Stimulated activated CD4-positive, alpha-beta T cell treated with anti-CD3 and anti-CD28 coated beads, Interleukin-15, amount 100 ng/mL, for 24 hours (primary cell): ENCODE measurements at regions not wholly inside any gene's neighbourhood (a gene's known extent, or its start where the extent isn't known, plus 50 kb on each side); places are given as distances from the start of the nearest gene placed in this dataset.
"Not testable (repeated sequence)": the region's sequence is repeated elsewhere in the genome, so short reads cannot be mapped to it uniquely, and the experiment has no call there.

Experiments used
- DNase-seq: peaks from one replicate; pipeline ENCODE4 v3.0.0-alpha.2; 2020

DNA sequence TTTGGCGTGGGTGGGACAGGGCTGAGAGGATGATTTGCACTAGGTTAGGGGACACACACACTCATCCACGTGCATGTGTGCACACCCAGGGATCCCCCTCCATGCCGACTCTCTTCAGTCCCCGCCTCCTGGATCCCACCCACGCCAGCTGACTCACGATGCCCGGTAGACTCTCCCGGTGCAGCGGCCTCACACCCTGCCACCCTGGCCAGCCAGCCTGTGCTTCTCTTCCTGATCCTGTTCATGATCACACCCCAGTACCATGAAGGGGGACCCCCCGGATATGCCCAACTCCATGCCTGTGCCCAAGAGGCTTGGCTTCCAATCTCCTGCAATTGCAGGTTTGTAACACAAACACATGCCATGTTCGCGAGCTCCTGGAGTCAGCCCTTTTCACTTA lies 157.8 kb upstream of the HDAC4 start:
- DNase-seq = no peak

DNA sequence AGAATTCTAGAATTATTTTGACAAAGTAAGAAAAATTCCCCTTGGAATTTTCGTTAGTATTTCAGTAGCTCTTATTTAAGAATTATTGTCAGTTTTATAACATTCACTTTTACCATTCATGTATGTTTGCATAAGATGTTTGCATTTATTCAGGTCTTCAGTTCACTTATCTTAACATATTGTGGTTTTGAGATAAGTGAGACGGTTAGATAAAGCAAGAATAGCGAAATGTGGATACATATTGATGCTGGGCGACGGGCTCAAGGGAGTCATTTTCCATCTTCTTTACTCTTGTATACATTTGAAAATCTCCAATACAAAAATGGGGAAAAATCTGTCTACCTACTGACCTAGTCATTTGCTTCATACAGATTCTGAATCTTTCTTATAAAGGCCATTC lies 156.7 kb upstream of the HDAC4 start:
- no peak for DNase-seq

GRCh38 chr2:239555571-239555905 lies 154.7 kb upstream of the HDAC4 start:
- no peak for DNase-seq

DNA sequence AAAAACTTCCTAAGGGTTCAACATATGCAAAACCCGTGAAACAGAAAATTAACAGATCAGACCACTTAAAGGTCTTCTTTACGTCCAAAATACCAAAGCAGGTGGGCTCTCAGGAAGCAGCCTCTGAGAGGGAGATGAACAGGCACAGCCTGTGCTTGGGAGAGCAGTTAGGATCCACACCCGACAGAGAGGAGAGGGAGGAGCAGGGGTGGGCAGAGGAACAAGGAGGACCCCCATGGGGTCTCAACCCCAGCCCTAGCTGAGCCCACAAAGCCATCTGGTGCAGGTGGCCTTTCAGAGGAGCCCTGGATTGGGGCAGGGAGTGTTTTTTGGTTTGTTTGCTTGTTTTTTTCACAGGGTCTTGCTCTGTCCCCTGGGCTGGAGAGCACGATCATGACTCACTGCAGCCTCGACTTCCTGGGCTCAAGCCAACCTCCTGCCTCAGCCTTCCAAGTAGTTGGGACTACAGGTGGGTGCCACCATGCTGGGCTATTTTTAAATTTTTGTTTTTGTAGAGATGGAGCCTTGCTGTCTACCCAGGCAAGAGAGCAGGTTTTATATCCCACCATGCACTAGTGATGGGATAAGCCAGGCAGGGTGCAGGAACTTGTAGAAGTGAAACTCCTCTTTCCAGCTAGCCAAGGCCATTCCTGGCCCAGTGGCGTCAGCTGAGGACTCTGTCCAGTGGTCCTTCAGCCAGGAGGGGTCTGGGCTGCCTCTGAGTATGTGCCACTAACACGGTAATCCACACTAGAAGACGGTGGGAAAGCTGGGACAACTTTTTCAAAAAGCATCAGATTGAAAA lies 154.1 kb upstream of the HDAC4 start:
- no peak for DNase-seq

GRCh38 chr2:239553376-239554000 lies 152.7 kb upstream of the HDAC4 start:
- no peak for DNase-seq

DNA sequence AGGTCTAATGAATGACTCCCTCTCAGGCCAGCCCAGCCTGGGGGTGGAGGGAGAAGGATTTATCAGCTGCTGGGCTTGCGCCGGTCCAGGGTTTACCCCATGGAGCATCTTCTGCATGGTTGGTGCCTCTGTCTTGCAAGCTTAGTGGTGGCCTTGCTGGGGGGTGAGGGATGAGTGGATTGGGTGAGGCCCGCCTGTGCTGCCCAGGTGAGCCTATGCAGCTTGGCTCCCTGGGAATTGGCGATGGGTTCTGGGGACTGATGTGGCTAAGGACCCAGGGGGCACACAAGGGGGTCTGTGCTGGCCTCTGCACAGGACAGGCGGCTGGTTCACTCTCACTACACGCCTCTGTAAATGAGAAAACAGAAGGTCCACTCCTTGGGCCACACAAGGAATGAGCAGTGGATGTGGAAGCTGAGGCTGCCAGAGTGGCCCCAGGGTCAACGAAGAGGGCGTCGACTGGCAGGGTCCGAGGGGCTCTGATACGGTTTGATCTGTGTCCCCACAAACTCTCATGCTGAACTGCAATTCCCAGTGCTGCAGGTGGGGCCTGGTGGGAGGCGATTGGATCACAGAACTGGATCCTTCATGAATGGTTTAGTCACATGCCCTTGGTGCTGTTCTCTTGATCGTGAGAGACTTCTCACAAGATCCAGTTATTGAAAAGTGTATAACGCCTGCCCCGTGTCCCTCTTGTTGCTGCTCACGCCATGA lies 151.6 kb upstream of the HDAC4 start:
- DNase-seq = no peak

DNA sequence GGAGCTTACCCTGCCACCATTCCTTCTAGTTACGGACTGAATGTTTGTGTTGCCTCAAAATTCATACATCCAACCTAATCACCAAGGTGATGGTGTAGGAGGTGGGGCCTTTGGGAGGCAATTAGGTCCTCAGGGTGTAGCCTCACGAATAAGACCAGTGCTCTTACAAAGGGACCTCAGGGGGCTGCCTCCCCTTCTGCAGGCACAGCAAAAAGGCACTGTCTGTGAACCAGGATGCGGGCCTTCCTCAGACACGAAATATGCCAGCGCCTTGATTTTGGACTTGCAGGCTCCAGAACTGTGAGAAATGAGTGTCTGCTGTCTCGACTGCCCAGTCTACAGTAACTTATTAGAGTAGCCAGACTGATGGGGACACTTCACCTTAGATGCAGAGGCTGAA lies 150.4 kb upstream of the HDAC4 start:
- DNase-seq = no peak

- no peak for DNase-seq
Observed at GRCh38 chr2:239550357-239550756, 149.5 kb upstream of the HDAC4 start.

GRCh38 chr2:239549711-239550255 lies 149.0 kb upstream of the HDAC4 start:
- no peak for DNase-seq

DNA sequence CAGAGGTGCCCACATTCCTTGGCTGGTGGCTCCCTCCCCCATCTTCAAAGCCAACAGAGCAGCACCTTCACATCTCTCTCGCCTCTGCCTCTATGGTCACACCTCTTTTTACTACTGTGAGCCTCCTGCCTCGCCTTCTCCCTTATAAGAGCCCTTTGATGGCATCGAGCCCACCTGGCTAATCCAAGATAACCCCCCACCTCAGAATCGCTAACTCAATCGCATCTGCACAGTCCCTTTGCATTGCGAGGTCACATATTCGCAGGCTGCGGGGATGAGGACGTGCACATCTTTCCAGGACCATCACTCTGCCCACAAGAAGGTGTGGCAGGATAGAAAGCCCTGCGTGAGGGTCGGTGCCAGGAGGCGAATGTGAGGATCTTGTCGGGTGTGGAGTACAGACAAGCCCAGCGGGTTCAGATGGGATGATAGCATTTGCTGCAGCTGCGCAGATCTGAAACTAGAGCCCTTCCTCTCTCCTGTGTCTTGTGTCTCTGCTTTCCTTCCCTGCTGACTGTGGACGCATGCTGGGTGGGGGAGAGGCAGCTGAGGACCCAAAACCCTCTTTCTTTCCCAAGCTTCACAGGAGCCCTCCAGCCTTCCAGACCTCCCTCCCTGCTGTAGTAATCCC lies 148.3 kb upstream of the HDAC4 start:
- no peak for DNase-seq

DNA sequence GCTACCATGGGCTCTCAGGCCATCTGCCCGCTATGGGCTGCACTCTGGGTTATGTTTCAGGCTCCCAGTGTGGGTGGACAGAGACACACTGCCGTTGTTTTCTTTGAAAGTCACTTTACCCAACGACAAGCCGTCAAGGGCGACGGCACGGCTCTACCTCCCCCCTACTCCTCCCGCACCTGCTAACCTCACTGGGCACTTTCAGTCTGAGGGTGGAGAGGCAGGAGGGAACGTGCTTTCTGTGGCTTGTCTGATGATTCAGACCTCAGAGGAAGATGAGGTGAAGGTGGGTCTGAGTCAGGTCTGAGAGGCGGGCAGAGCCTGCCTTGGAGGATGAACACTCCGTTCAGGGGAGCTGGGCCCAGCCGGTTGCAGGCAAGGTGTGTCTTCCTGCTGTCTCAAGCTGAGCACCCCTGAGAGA lies 147.6 kb upstream of the HDAC4 start:
- peak; percentile 83 for DNase-seq

DNA sequence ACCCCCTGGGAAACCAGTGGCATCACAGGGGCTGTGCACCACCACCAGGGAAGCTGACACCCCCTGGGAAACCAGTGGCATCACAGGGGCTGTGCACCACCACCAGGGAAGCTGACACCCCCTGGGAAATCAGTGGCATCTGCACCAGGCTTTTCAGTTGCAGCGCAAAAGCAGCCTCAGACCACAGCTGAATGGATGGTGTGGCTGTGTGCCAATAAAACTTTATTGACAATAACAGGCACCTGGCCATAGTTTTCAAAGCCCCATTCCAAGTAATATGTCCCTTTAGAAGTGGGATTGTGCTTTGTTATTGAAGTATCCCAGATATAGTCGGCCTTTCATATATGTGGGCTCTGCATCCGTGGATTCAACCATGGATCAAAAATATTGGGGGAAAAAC lies 146.3 kb upstream of the HDAC4 start:
- DNase-seq = not testable (repeated sequence)

GRCh38 chr2:239546541-239546940 lies 145.7 kb upstream of the HDAC4 start:
- no peak for DNase-seq

GRCh38 chr2:239545741-239546392 lies 145.0 kb upstream of the HDAC4 start:
- DNase-seq = no peak

GRCh38 chr2:239544918-239545465 lies 144.2 kb upstream of the HDAC4 start:
- peak; percentile 74 for DNase-seq

DNA sequence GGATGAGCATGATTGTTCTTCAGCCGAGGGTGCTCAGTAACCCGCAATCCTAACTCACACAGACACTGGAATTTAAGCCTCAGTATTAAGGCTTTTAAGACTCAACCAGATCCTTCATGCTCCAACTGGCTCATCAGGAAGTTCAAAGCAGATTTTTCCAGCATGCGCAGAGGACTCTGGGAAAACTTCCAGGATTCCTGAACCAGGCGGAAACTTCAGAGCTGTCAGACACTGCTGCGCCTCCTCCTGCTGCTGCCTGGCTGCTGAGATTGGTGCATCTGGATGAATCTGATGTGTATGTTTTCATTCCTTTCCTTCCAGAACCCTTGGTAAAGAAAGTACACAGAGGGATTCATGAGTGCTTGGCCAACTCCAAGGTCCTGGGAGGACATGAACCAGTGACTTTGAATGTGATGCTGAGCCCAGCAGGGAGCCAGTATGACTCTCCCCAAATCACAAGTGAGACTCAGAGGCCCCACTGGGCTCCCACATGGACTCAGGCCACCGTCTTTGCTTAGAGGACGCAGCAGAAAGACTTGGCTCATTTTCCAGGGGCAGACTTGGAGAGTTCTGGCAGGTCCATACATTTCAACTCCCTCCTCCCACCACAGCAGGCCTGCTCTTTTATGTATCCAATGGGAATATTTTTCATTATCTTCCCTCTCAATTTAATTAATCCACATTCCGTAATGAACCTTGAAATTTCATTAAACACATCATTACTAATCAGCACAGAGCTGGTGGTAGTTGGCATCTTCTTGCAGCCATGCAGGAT lies 143.5 kb upstream of the HDAC4 start:
- DNase-seq = no peak

GRCh38 chr2:239543702-239544101 lies 142.9 kb upstream of the HDAC4 start:
- no peak for DNase-seq

- DNase-seq = no peak
Observed at GRCh38 chr2:239540174-239540573, 139.4 kb upstream of the HDAC4 start.

- DNase-seq = no peak
Observed at GRCh38 chr2:239539776-239540100, 138.9 kb upstream of the HDAC4 start.

- no peak for DNase-seq
Observed at GRCh38 chr2:239539083-239539775, 138.4 kb upstream of the HDAC4 start.
